Left ventricle myocardium inferior (tissue), 1 donor: ENCODE measurements at regions not wholly inside any gene's neighbourhood (a gene's known extent, or its start where the extent isn't known, plus 50 kb on each side); places are given as distances from the start of the nearest gene placed in this dataset.
A peak's percentile ranks its signal among the peaks of the same experiment; 100 is the strongest.

Source experiments
- DNase-seq: peaks from one replicate; pipeline ENCODE4 v3.0.0-alpha.2; 2020
- H3K27ac ChIP-seq: fragments of 200-600 bp; replicated peaks from 2 replicates; pipeline ENCODE4 v1.8.0; 2021
- H3K27me3 ChIP-seq: fragments of 200-600 bp; 2 replicates; pipeline ENCODE4 v1.8.0; 2021; ENCODE audit warnings: low read depth
- H3K36me3 ChIP-seq: fragments of 200-600 bp; 2 replicates; pipeline ENCODE4 v1.8.0; 2021
- H3K4me1 ChIP-seq: fragments of 200-600 bp; 2 replicates; pipeline ENCODE4 v1.8.0; 2021
- H3K4me3 ChIP-seq: fragments of 200-600 bp; 2 replicates; pipeline ENCODE4 v1.8.0; 2021; ENCODE audit warnings: mild to moderate bottlenecking, moderate library complexity
- H3K9me3 ChIP-seq: fragments of 200-600 bp; replicated peaks from 2 replicates; pipeline ENCODE4 v1.8.0; 2021
- intact Hi-C: fragments of 100-400 bp; cut with micrococcal nuclease; formaldehyde crosslinking; loops from one replicate; pipeline ENCODE4 v1.11.0; 2022
- TF ChIP-seq, protein P1 (sequence below): fragments of 200-600 bp; IDR thresholded peaks from 2 replicates; pipeline ENCODE4 v1.8.0; 2021; ENCODE audit warnings: antibody characterized with exemption, mild to moderate bottlenecking, borderline replicate concordance
- donor health status: DM: no; HTN: yes; CAD: no; lungs with severe emphysema.

DNA sequence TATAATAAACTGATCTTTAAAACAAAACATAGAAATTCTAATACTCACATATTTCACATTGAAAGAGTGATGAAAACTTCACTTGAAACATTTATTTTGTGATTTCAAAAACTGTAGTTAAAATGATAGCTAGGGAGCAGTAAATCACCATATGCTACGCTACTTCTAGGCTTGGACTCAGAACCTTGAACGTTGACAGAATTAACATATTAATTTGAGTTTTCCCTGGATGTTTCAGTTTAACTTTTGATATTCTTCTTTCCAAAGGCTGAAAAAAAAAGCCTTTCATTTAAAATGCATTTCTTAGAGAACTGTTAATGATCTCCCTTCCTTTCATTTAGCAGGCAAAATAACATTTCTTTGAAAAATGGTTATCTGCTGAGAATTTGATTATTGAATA is 307.8 kb upstream of the SGCD start:
- no peak overlapping the region for H3K4me3 ChIP-seq
- intact Hi-C loops = no loop called here
- no peaks in the 10 kb centered on the region for H3K4me1 ChIP-seq
- no peaks in the 10 kb centered on the region for H3K9me3 ChIP-seq
- no peaks in the 10 kb centered on the region for H3K27me3 ChIP-seq
- no peaks in the 10 kb centered on the region for H3K36me3 ChIP-seq
- H3K27ac ChIP-seq = no peak overlapping the region
- DNase-seq = no peak
- TF ChIP-seq, protein P1, sequence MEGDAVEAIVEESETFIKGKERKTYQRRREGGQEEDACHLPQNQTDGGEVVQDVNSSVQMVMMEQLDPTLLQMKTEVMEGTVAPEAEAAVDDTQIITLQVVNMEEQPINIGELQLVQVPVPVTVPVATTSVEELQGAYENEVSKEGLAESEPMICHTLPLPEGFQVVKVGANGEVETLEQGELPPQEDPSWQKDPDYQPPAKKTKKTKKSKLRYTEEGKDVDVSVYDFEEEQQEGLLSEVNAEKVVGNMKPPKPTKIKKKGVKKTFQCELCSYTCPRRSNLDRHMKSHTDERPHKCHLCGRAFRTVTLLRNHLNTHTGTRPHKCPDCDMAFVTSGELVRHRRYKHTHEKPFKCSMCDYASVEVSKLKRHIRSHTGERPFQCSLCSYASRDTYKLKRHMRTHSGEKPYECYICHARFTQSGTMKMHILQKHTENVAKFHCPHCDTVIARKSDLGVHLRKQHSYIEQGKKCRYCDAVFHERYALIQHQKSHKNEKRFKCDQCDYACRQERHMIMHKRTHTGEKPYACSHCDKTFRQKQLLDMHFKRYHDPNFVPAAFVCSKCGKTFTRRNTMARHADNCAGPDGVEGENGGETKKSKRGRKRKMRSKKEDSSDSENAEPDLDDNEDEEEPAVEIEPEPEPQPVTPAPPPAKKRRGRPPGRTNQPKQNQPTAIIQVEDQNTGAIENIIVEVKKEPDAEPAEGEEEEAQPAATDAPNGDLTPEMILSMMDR = no peak

DNA sequence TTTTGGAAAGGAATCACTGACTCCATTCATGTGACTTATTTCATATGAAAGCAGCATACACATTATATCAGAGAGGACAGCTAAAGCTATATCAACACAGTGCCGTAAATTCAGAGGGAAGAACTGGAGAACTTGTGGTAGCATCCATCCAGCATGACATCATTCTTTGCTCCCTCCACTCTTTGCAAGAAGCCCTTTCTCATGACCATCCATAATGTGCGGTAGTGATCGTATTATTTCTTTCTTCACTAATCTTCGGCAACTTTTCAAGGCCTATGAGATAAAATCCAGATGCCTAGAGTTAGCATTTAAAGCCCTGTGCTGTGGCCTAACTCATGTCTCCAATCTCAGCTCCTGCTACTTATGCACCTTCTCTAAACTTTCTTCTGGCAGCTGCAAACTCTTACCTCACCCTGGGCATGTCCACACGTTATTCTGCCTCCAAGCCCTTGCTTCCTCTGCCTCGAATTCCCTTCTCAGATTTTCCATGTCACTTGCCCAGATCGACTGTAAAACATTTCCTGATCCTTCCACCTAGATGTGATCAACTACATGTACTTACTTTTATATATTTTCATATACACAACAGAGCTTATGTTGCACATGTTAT is 307.3 kb upstream of the SGCD start:
- Histone ChIP-seq H3K4me3 (no peak overlapping the region), H3K4me1 (no peaks in the 10 kb centered on the region), H3K27me3 (no peaks in the 10 kb centered on the region), H3K9me3 (no peaks in the 10 kb centered on the region), H3K36me3 (no peaks in the 10 kb centered on the region), H3K27ac (no peak overlapping the region)
- no peak for DNase-seq
- intact Hi-C loops = no loop called here
- TF ChIP-seq, protein P1 = no peak

DNA sequence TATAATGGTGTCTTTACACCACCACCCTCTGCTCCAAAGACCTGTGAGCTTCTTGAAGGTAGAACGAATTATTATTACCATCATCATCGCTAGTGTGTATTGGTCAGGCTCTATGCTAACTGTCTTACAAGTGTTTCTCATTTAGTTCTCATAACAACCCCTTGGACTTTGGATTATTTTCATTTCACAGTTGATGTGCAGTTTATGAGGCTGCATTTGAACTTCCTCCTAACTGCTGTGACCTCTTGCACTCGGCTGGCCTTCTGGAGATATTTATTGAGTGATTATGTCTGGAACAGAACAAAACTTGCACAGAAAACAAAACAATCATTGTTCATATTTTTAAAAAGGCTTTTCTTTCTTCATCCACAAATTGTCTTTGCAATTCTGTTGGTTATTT is 306.3 kb upstream of the SGCD start:
- intact Hi-C loops = no loop called here
- no peaks in the 10 kb centered on the region for H3K9me3 ChIP-seq
- no peaks in the 10 kb centered on the region for H3K36me3 ChIP-seq
- TF ChIP-seq, protein P1 = no peak
- H3K4me1 ChIP-seq = peaks cover 7% of the 10 kb centered on the region
- no peak overlapping the region for H3K4me3 ChIP-seq
- no peaks in the 10 kb centered on the region for H3K27me3 ChIP-seq
- H3K27ac ChIP-seq = no peak overlapping the region
- DNase-seq = no peak

DNA sequence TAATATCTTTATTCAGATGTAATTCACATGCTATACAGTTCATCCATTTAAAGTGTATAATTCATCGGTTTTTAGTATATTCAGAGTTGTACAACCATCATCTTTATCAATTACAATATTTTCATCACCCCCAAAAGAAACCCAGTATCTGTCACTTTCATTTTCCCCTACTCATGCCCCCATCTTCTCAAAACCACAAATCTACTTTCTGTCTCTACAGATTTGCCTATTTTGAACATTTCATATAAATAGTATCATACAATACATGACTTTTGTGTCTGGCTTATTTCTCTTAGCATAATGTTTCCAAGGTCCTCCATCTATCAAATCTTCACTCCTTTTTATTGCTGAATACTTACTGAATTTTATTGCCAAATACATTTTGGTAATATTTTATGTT is 305.1 kb upstream of the SGCD start:
- peaks cover 7% of the 10 kb centered on the region for H3K4me1 ChIP-seq
- no peak for DNase-seq
- no peaks in the 10 kb centered on the region for H3K9me3 ChIP-seq
- H3K36me3 ChIP-seq = no peaks in the 10 kb centered on the region
- H3K4me3 ChIP-seq = no peak overlapping the region
- H3K27ac ChIP-seq = no peak overlapping the region
- TF ChIP-seq, protein P1 = no peak
- H3K27me3 ChIP-seq = no peaks in the 10 kb centered on the region
- intact Hi-C loops = no loop called here

DNA sequence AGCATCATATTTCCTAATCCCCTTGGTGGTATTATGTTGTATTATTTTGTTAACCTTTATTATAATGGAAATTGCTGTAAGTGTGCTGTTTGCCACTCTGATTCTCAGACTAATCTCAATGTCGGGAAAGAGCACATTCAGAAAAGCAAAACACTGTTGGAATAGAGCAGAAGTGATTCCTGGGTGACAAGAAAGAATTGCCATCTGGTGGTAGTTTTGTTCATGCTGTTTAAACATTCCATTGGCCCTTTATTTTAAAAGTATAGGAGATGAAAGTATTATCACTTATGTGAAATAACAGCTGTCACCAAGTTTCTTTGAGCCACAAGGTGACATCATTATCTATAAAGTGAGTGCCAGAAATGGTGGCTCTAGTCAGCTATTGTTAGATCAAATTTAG is 301.3 kb upstream of the SGCD start:
- no peaks in the 10 kb centered on the region for H3K27me3 ChIP-seq
- TF ChIP-seq, protein P1 = peak; percentile 30
- no peak overlapping the region for H3K4me3 ChIP-seq
- H3K27ac ChIP-seq = no peak overlapping the region
- intact Hi-C loops = no loop called here
- H3K9me3 ChIP-seq = no peaks in the 10 kb centered on the region
- H3K36me3 ChIP-seq = no peaks in the 10 kb centered on the region
- H3K4me1 ChIP-seq = peaks cover 7% of the 10 kb centered on the region
- no peak for DNase-seq
